ENCODE measurements at regions not wholly inside any gene's neighbourhood (a gene's known extent, or its start where the extent isn't known, plus 50 kb on each side); places are given as distances from the start of the nearest gene placed in this dataset.

- TF ChIP-seq POLR2AphosphoS5 (IDR thresholded peaks at IDR 0.05; ENCODE audit: low read depth, low read length), result no peak
- no peak for TF ChIP-seq TAF1 (IDR thresholded peaks at IDR 0.05; ENCODE audit: borderline replicate concordance, low read depth, low read length)
Measured at GRCh38 chr3:59270921-59271320, 221.1 kb upstream of the CFAP20DC start.

Measured in GM12892 (cell line).